NCI-H1694 (cell line): ENCODE measurements at regions not wholly inside any gene's neighbourhood (a gene's known extent, or its start where the extent isn't known, plus 50 kb on each side); places are given as distances from the start of the nearest gene placed in this dataset.
"Not testable (repeated sequence)": the region's sequence is repeated elsewhere in the genome, so short reads cannot be mapped to it uniquely, and the experiment has no call there.

Experiments used
- DNase-seq: peaks from one replicate; lab custom pipeline; 2025; lab: John Stamatoyannopoulos, UW

- DNase-seq: no peak
These were observed 218.2 kb downstream of the RPL10L start for GRCh38 chr14:46433381-46433780.

DNA sequence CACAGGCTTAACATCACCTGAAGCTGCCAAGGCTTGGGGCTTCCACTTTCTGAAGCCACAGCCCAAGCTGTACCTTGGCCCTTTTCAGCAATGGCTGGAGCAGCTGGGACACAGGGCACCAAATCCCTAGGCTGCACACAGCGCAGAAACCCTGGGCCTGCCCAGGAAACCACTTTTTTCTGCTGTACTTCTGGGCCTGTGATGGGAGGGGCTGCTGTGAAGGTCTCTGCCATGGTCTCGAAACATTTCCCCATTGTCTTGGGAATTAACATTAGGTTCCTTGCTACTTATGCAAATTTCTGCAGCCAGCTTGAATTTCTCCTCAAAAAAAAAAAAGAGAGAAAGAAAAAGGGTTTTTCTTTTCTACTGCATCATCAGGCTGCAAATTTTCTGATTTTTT is 219.1 kb downstream of the RPL10L start:
- DNase-seq: no peak

GRCh38 chr14:46417066-46417465 is 234.5 kb downstream of the RPL10L start:
- DNase-seq: no peak

GRCh38 chr14:46404865-46405811 is 246.4 kb downstream of the RPL10L start:
- no peak for DNase-seq

GRCh38 chr14:46402001-46402690 is 249.4 kb downstream of the RPL10L start:
- not testable (repeated sequence) for DNase-seq

DNA sequence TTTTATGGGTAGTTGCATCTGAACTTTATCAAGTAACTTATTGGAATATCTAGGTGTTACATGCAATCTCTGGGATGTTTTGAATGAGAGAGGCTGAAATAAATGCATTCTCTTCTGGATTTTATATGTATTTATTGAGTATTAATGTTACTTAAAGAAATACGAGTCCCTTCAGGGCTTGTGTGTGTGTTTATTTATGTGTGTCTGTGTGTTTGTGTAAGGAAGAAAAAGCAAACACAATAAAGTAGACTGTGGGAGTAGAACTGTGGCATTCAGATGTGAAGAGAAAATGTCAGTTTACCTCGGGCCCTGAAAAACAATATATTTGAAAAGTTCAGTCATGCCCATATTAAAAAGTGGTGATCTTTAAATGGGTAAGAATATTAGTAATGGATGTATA is 250.5 kb downstream of the RPL10L start:
- DNase-seq: no peak

- DNase-seq: no peak
These were observed 252.5 kb downstream of the RPL10L start for GRCh38 chr14:46399049-46399448.

DNA sequence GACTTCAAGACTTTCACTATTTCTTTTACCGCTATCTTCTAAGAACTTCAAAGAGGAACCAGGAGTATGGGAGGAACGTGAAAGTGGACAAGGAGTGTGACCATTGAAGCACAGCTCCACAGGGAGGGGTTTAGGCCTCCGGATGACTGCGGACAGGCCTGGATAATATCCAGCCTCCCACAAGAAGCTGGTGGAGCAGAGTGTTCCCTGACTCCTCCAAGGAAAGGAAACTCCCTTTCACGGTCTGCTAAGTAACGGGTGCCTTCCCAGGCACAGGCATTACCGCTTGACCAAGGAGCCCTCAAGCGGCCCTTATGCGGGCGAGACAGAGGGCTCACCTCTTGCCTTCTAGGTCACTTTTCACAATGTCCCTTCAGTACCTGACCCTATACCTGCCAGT is 267.0 kb downstream of the RPL10L start:
- DNase-seq: no peak

- no peak for DNase-seq
These were observed 269.9 kb downstream of the RPL10L start for GRCh38 chr14:46381674-46382073.

- no peak for DNase-seq
These were observed 273.3 kb downstream of the RPL10L start for GRCh38 chr14:46378248-46378647.

DNA sequence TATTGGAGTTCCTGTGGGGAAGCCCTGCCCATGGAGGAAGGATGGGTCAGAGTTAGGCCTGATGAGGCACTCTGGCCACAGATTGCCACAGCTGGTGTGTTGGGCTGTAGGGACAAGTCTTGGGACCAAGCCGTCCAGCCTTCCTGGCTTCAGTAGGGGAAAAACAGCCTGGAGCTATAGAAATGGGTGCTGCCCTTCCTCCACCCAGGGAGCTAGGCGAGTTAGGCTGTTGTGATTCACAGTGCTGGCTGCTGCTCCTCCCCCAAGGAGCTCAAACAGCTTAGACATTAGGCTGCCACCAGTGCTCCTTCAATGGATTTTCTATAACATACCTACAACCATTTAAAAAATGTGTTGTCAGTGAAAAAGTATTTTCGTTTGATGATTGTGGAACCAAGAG is 274.3 kb downstream of the RPL10L start:
- no peak for DNase-seq

DNA sequence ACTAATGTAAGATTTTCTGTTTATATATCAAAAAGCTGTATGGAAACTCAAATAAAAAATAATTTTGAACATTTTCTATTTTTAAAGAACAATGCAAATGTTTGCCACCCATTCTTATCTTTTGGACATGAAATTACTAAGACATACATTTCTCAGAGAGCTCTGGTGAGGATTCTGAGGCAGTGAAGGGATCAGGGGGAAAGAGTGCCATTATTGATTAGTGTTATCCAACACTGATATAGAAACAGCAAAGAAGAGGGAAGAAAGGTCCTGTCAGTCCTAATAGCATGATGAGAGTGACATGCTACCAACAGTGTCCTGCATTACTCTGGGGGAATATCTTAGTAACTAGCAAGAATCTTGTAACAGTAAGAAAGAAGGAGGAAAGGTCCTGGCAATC is 282.2 kb downstream of the RPL10L start:
- no peak for DNase-seq

GRCh38 chr14:46368275-46368674 is 283.3 kb downstream of the RPL10L start:
- DNase-seq: no peak

DNA sequence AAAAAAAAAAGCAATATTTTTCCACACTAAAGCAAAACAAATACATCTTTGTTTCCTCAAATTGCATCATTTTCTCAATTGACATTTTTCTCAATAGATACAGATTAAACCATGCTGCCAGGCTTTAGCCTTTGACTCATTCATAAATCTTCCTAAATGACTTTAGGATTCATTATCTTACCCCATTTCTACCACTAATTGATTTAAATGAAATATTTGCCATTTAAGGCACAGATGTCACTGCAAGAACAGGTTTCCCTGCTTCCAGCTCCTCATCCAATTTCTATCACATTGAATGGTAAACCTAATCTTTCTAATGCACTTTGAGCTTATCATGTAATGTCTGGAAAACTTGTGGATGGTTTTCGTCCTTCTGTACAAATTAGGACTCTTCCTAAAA is 298.7 kb downstream of the RPL10L start:
- DNase-seq: no peak

GRCh38 chr14:46344327-46344937 is 307.1 kb downstream of the RPL10L start:
- DNase-seq: no peak

- no peak for DNase-seq
These were observed 325.8 kb downstream of the RPL10L start for GRCh38 chr14:46325777-46326176.

GRCh38 chr14:46325157-46325556 is 326.4 kb downstream of the RPL10L start:
- no peak for DNase-seq

GRCh38 chr14:46323404-46323762 is 328.2 kb downstream of the RPL10L start:
- DNase-seq: no peak

DNA sequence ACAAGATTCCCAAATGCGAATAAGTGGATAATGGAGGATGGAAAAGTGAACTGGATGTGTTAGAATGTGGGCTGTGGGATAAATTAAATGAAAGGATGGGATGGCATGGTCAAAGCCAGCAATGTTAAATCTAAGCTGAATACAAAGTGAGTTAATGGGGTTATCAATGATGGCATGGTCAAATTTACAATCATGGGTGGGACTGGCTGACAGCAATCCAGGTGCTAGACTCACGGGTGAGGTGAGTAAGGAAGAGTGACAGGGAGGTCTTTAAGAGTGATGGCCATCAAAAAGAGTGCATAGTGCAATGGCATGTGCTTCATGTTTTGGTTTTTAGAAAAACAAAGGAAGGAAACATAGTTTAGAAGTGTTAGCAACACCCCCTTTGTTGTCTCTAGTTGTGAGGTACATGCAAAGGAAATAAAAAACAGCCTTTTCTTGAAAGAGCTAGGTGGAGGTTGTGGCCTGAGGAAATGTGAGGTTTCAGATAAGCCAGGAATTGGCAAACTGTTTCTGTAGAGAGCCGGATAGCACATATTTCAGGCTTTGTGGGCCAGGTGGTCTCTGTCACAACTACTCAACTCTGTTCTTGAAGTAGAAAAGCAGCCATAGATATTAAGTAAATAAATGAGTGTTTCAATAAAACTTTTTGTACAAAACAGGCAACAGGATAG is 328.7 kb downstream of the RPL10L start:
- no peak for DNase-seq

DNA sequence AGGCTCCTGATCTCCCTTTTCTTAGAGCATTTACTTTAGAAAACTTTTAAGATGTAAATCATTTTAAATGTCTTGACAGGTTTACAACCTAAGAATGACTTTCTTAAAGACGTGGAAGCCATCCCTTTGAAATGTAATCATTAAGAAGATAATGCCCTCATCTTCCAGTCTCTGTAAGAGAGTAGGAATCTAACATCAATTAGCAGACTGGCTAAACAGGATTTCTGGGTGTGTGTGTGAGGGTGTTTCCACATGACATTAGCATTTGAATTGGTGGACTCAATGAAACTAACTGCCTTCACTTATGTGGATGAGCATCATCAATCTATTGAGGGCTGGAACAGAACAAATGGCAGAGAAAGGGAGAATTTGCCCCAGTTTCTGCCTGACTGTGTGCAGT is 329.5 kb downstream of the RPL10L start:
- no peak for DNase-seq

GRCh38 chr14:46306267-46306666 is 345.3 kb downstream of the RPL10L start:
- DNase-seq: no peak

GRCh38 chr14:46300765-46301164 is 350.8 kb downstream of the RPL10L start:
- DNase-seq: no peak
